HUES48 (cell line): ENCODE measurements at regions not wholly inside any gene's neighbourhood (a gene's known extent, or its start where the extent isn't known, plus 50 kb on each side); places are given as distances from the start of the nearest gene placed in this dataset.

Source experiments
- H3K27ac ChIP-seq: one replicate; pipeline ENCODE4 v1.7.0; 2013; ENCODE audit warnings: low read depth, low read length, inconsistent platforms
- H3K27me3 ChIP-seq: 2 replicates; pipeline ENCODE4 v1.6.1; 2013; ENCODE audit warnings: mild to moderate bottlenecking, low read length; ENCODE audit not compliant: control insufficient read depth, insufficient read depth
- H3K36me3 ChIP-seq: 2 replicates; pipeline ENCODE4 v1.6.1; 2013; ENCODE audit warnings: low read length; ENCODE audit not compliant: control insufficient read depth, insufficient read depth
- H3K4me1 ChIP-seq: 2 replicates; pipeline ENCODE4 v1.6.1; 2013; ENCODE audit warnings: mild to moderate bottlenecking, low read length; ENCODE audit not compliant: control insufficient read depth, insufficient read depth
- H3K4me3 ChIP-seq: 2 replicates; pipeline ENCODE4 v1.5.1; 2013; ENCODE audit warnings: mild to moderate bottlenecking, low read depth, low read length
- H3K9ac ChIP-seq: 2 replicates; pipeline ENCODE4 v1.6.1; 2013; ENCODE audit warnings: mild to moderate bottlenecking, low read depth, low read length, moderate library complexity
- H3K9me3 ChIP-seq: 2 replicates; pipeline ENCODE4 v1.6.1; 2013; ENCODE audit warnings: low read length; ENCODE audit not compliant: control insufficient read depth, insufficient read depth

DNA sequence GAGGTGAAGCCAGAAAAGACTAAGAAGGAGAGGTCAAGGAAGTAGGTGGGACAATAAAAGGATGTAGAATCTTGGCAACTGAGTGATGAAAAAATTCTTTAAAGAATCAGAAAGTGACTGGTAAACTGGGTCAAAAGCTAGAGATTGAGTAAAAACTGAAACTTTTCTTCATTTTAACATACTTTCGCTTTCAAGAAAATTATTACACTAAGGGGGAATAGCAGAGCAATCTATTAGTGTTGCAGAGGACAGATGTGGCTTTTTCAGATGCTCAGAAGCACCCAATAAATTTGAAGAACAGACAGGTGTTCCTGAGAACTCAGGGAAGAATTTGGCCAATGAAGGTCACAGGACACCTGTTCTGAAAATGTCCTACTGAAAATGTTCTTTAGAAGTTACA lies 805.4 kb upstream of the ALCAM start:
- H3K9ac ChIP-seq, result no peak overlapping the region
- H3K27ac ChIP-seq, result no peak overlapping the region
- no peaks in the 10 kb centered on the region for H3K36me3 ChIP-seq
- H3K4me3 ChIP-seq, result no peak overlapping the region
- H3K9me3 ChIP-seq, result no peaks in the 10 kb centered on the region
- H3K4me1 ChIP-seq, result peaks cover 3% of the 10 kb centered on the region; the same call in 1 of the 2 replicates
- H3K27me3 ChIP-seq, result no peaks in the 10 kb centered on the region

DNA sequence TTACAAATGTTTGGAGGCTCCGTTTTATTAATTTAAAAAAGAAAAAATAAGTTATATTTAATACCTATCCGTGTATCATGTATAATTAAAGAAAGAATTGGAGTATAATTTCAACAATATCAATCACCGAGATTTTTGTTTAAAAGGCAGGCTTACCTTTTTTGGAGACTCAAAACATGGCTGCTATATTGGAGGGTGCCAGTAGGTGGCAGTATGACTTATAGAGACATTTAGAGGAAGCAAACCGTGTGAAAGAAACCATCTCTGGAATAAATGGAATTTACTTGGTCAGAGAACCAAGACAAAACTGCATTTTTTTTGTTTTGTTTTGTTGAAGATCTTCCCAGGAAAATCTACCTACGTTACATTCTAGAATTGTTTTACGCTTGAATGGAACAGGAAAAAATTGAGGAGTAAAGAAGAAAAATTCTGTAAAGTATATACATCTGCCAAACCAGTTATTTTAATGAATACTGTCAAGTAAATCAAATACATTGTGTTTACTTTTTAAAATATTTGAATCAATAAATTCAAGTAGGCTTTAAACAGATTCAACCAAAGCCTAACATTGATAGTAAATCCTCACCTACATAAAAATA lies 802.6 kb upstream of the ALCAM start:
- no peak overlapping the region for H3K27ac ChIP-seq
- H3K4me3 ChIP-seq, result no peak overlapping the region
- no peaks in the 10 kb centered on the region for H3K9me3 ChIP-seq
- no peaks in the 10 kb centered on the region for H3K4me1 ChIP-seq
- no peaks in the 10 kb centered on the region for H3K27me3 ChIP-seq
- H3K36me3 ChIP-seq, result no peaks in the 10 kb centered on the region
- H3K9ac ChIP-seq, result no peak overlapping the region

DNA sequence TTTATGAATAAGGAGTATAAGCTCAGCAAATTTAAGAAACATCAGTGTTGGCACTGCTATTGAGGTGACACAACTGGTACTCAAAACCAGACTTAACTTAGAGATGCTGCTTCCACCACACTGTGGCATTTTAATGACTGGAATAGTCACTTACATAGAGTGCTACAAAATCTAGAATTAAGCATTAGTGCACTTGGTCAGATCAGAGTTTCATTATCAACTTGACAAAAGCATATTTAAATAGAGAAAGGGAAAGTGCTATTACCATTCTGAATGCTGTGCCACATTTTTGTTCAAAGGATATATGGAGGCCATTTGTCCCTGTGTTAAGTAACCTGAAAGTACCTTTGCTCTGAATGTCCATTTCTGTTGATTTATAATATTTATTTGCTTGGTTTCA lies 800.7 kb upstream of the ALCAM start:
- H3K4me3 ChIP-seq, result no peak overlapping the region
- no peak overlapping the region for H3K9ac ChIP-seq
- H3K4me1 ChIP-seq, result no peaks in the 10 kb centered on the region
- H3K36me3 ChIP-seq, result no peaks in the 10 kb centered on the region
- H3K9me3 ChIP-seq, result no peaks in the 10 kb centered on the region
- H3K27me3 ChIP-seq, result no peaks in the 10 kb centered on the region
- no peak overlapping the region for H3K27ac ChIP-seq

DNA sequence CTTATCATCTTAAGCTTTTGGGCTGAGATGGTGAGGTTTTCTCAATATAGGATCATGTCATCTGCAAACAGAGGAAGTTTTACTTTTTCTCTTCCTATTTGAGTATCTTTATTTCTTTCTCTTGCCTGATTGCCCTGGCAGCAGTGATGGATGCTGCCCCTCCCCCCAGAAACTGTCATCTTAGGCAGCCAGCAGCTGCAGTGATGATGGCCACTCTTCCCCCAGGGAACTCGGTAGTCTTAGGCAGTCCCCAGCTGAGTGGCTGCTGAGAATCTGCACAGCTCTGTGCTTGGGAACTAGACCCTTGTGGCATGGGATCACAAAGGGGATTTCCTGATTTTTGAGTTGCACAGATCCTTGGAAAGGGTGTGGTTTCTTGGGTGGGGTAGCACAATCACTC lies 791.1 kb upstream of the ALCAM start:
- H3K27ac ChIP-seq, result no peak overlapping the region
- H3K9me3 ChIP-seq, result peaks cover 38% of the 10 kb centered on the region

DNA sequence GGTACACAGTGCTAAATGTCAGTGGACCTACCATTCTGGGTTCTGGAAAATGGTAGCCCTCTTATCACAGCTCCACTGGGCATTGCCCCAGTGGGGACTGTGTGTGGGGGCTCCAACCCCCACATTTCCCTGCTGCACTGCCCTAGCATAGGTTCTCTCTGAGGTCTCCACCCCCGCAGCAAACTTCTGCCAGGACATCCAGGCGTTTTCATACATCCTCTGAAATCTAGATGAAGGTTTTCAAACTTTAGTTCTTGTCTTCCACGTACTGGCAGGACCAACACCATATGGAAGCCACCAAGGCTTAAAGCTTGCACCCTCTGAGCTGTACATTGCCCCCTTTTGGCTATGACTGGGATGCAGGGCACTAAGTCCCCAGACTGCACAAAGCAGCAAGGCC lies 788.2 kb upstream of the ALCAM start:
- Histone ChIP-seq H3K36me3 (no peaks in the 10 kb centered on the region), H3K27ac (no peak overlapping the region), H3K27me3 (no peaks in the 10 kb centered on the region), H3K9me3 (peaks cover 38% of the 10 kb centered on the region), H3K9ac (no peak overlapping the region), H3K4me1 (no peaks in the 10 kb centered on the region), H3K4me3 (no peak overlapping the region)

More for the DNA sequence above, 791.1 kb upstream of the ALCAM start:
- H3K4me1 ChIP-seq, result no peaks in the 10 kb centered on the region
- no peaks in the 10 kb centered on the region for H3K27me3 ChIP-seq
- no peak overlapping the region for H3K9ac ChIP-seq
- no peaks in the 10 kb centered on the region for H3K36me3 ChIP-seq
- no peak overlapping the region for H3K4me3 ChIP-seq

DNA sequence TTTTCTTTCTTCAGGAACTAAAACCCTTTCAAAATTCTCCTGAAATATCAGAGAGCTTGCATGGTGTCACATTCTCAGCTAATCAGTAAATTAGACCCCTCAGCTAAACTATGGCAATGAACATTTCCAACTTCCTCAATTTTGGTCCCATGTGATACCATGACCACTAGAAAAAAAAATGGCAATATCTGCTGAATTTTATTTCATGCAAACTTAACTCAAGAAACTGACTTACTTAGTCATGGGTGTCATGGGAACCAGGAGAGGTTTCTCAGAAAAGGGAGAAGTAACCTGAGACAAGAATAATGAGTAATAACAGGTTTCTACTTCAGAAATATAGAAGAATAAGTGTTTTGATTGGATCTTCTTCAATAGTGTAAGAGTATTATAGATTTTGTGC lies 784.6 kb upstream of the ALCAM start:
- Histone ChIP-seq H3K27ac (no peak overlapping the region), H3K4me3 (no peak overlapping the region), H3K9me3 (peaks cover 23% of the 10 kb centered on the region), H3K36me3 (no peaks in the 10 kb centered on the region), H3K4me1 (no peaks in the 10 kb centered on the region), H3K9ac (no peak overlapping the region), H3K27me3 (no peaks in the 10 kb centered on the region)

DNA sequence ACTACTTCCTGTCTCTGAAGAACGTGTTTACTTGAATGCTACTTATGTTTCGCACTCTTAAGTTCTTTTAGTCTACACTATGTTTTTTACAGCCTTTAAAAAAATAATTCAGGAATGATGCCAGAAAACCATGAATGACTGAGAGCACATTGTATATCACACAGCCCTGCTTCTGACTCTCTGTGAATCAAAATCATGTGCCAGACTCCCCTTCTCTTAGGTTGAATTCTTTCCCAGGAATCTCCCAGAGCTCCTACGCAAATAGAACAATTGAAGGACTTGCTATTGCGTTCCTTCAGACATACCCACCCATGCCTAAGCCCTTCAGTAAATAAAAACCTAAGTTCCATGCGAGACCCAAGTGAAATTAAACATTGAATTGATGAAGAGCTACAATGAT lies 782.0 kb upstream of the ALCAM start:
- H3K4me1 ChIP-seq, result no peaks in the 10 kb centered on the region; the same call in 1 of the 2 replicates
- H3K36me3 ChIP-seq, result no peaks in the 10 kb centered on the region
- H3K4me3 ChIP-seq, result no peak overlapping the region
- peaks cover 5% of the 10 kb centered on the region; the same call in 1 of the 2 replicates for H3K9me3 ChIP-seq
- no peak overlapping the region for H3K9ac ChIP-seq
- H3K27me3 ChIP-seq, result no peaks in the 10 kb centered on the region
- no peak overlapping the region for H3K27ac ChIP-seq

DNA sequence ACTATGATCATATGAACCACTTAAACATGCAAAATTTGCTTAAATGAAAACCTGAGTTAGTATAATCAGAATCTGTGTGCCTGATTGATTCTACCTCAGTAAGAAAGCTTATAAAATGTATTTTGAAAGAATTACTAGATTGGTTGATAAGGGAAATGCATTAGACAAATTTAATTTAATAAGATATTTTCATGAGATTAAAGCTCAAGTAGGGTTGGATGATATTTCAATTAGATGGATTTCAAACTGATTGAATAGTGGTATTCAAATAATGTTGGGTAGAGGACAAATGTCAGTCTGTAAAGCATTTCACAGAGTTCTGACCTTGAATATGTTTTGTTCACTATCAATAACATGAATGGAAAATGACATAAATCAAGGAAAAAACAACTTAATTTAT lies 780.4 kb upstream of the ALCAM start:
- H3K9me3 ChIP-seq, result peaks cover 3% of the 10 kb centered on the region; the same call in 1 of the 2 replicates
- no peaks in the 10 kb centered on the region; the same call in 1 of the 2 replicates for H3K4me1 ChIP-seq
- H3K27me3 ChIP-seq, result no peaks in the 10 kb centered on the region
- no peak overlapping the region for H3K4me3 ChIP-seq
- no peak overlapping the region for H3K9ac ChIP-seq
- H3K36me3 ChIP-seq, result no peaks in the 10 kb centered on the region
- no peak overlapping the region for H3K27ac ChIP-seq

DNA sequence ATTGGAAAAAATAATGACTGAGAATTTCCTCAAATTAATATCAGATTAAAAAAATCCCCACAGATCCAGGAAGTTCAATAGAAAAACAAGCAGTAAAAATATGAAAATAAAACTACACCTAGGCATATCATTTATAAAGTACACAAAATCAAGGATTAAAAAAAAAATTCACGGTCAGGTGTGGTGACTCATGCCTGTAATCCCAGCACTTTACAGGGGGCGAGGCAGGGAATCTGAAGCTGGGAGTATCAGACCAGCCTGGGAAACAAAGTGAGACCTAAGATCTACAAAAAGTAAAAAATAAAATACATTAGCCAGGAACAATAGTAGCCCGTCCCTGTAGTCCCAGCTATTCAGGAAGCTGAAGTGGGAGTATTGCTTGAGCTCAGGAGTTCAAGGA lies 778.3 kb upstream of the ALCAM start:
- H3K27me3 ChIP-seq, result no peaks in the 10 kb centered on the region
- no peaks in the 10 kb centered on the region for H3K36me3 ChIP-seq
- no peak overlapping the region for H3K27ac ChIP-seq
- no peak overlapping the region for H3K4me3 ChIP-seq
- H3K4me1 ChIP-seq, result no peaks in the 10 kb centered on the region; the same call in 1 of the 2 replicates
- peaks cover 3% of the 10 kb centered on the region; the same call in 1 of the 2 replicates for H3K9me3 ChIP-seq
- H3K9ac ChIP-seq, result no peak overlapping the region

DNA sequence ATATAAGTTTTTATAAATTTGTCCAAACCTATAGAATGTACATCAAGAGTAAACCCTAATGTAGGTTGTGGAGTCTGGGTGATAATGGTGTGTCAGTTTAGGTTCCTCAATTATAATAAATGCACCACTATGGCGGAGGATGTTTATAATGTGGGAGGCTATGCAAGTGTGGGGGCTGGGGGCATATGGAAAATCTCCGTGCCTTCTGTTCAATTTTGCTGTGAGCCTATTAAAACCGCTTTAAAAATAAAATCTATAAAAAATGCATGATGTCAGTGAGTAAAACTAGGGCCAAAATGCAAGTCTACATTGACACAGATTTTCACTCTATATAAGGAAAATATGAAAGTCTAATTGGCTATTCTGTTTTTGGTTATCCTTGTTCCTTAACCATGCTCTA lies 774.9 kb upstream of the ALCAM start:
- H3K36me3 ChIP-seq, result no peaks in the 10 kb centered on the region
- H3K4me1 ChIP-seq, result no peaks in the 10 kb centered on the region; the same call in 1 of the 2 replicates
- H3K4me3 ChIP-seq, result no peak overlapping the region
- peaks cover 3% of the 10 kb centered on the region; the same call in 1 of the 2 replicates for H3K9me3 ChIP-seq
- H3K27ac ChIP-seq, result no peak overlapping the region
- no peak overlapping the region for H3K9ac ChIP-seq
- no peaks in the 10 kb centered on the region for H3K27me3 ChIP-seq

DNA sequence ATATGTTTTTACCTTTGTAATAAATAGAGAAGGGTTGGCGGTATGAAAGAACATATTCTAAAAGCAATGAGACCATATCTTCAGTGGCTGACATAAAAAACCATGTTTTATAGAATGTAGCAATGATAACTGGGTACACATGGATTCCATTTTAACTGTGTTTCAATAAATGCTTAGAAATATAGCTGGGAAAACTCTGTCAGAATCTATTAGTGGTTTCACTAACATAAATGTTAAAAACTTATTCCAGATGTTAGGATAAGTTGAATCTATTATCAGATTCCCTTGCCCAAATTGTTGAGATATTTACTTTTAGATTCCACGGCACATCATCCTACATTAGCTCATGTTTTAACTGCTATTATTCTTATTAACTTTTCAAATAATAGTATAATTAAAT lies 772.2 kb upstream of the ALCAM start:
- Histone ChIP-seq H3K27ac (no peak overlapping the region), H3K27me3 (no peaks in the 10 kb centered on the region), H3K36me3 (no peaks in the 10 kb centered on the region), H3K9me3 (peaks cover 3% of the 10 kb centered on the region; the same call in 1 of the 2 replicates), H3K4me1 (no peaks in the 10 kb centered on the region), H3K4me3 (no peak overlapping the region), H3K9ac (no peak overlapping the region)
